Peyer's patch (tissue), 4 donors: ENCODE measurements at regions not wholly inside any gene's neighbourhood (a gene's known extent, or its start where the extent isn't known, plus 50 kb on each side); places are given as distances from the start of the nearest gene placed in this dataset.

Experiments
- POLR2A ChIP-seq, 2 donors: fragments of 450-650 bp; IDR thresholded peaks; one replicate each; pipeline ENCODE4 v1.5.1; 2017; ENCODE audit warnings: antibody characterized with exemption in 2 of 2, mild to moderate bottlenecking in 2 of 2, moderate library complexity in 2 of 2
- TF ChIP-seq, protein P1 (sequence below), 6 experiments: fragments of 450-650 bp in 4 of 6; fragments of 200-600 bp in 2 of 6; sonication (generic) in 1 of 6; IDR thresholded peaks; one replicate each; pipeline ENCODE4 v1.5.1; 2017 to 2019; ENCODE audit warnings: antibody characterized with exemption in 6 of 6, mild to moderate bottlenecking in 3 of 6, moderate library complexity in 1 of 6

GRCh38 chr3:115498421-115498820 is 124.9 kb upstream of the GAP43 start:
- TF ChIP-seq, protein P1, sequence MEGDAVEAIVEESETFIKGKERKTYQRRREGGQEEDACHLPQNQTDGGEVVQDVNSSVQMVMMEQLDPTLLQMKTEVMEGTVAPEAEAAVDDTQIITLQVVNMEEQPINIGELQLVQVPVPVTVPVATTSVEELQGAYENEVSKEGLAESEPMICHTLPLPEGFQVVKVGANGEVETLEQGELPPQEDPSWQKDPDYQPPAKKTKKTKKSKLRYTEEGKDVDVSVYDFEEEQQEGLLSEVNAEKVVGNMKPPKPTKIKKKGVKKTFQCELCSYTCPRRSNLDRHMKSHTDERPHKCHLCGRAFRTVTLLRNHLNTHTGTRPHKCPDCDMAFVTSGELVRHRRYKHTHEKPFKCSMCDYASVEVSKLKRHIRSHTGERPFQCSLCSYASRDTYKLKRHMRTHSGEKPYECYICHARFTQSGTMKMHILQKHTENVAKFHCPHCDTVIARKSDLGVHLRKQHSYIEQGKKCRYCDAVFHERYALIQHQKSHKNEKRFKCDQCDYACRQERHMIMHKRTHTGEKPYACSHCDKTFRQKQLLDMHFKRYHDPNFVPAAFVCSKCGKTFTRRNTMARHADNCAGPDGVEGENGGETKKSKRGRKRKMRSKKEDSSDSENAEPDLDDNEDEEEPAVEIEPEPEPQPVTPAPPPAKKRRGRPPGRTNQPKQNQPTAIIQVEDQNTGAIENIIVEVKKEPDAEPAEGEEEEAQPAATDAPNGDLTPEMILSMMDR (IDR thresholded peaks at IDR 0.05): no peak
- no peak for TF ChIP-seq POLR2A (IDR thresholded peaks at IDR 0.05)
